GM21528 (cell line): ENCODE measurements at regions not wholly inside any gene's neighbourhood (a gene's known extent, or its start where the extent isn't known, plus 50 kb on each side); places are given as distances from the start of the nearest gene placed in this dataset.

Experiments used
- ATAC-seq: cut with Tn5 transposase; IDR thresholded peaks from one replicate; pipeline ENCODE4 v1.9.1; 2021; ENCODE audit warnings: mild to moderate bottlenecking, moderate library complexity; ENCODE audit not compliant: unreplicated experiment, low FRiP score

DNA sequence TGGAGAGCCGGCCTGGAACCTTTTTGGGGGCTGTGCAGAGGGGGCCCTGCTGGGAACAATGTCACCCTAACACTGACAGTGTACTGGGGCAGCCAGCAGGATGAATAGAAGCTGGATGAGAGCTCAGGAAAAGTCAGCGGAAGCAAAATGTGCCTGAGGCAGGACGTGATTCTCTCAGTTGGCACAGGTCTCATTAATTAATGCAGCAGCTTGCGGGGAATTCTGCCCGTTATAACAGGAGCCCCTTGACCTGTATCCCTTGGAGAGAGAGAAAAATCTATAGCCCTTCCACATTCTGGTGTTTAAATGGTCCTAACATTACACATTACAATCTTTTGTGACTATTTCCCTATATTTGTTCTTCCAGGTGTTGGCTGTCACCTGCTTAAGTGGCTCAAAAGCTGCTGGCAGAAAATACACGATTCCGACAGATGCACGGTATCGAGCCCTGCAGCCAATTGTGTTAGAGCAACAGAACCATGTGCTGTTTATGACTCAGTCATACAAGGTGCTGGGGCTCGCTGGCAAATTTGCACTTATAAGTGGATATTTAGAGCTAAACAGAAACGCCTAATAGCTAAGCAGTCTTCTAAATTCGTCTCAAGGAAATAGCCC is 854.7 kb downstream of the AACS start:
- no peak for ATAC-seq

DNA sequence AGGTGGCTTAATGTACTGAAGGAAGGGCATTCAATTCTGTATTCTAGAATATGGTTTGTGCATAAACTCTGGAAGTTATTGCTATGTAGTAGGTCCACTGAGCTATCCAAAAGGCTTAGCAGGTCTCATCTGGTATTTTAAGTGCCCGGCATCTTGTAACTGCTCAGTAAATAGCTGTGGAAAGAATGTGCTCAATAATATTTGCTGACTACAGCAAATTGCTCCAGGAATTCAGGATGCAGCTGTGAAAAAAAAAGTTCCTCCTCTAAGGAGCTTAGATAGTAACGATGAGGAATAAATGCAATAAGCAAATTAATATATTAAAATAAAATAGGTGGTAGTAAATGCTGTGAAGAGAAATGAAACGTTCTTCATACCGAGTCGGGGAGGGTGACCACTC is 857.1 kb downstream of the AACS start:
- ATAC-seq, result no peak

DNA sequence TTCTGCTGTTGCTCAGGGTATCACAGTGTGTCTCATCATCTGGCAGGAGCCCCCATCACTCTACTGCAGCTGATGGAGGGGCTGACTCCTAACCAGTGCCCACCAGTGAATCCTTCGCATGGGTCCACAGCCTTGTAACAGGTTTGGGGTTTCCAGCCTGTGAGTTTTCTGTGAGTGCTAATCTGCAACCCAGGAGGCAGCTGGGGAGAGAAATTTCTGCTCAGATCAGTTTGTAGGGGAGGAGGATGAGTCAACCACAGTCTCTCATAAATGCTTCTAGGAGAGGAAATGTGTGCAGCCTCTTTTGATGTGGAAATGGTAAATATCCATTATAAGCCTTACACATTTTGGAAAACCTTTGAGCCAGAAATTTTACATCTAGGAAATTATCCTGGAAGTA is 871.3 kb downstream of the AACS start:
- no peak for ATAC-seq

DNA sequence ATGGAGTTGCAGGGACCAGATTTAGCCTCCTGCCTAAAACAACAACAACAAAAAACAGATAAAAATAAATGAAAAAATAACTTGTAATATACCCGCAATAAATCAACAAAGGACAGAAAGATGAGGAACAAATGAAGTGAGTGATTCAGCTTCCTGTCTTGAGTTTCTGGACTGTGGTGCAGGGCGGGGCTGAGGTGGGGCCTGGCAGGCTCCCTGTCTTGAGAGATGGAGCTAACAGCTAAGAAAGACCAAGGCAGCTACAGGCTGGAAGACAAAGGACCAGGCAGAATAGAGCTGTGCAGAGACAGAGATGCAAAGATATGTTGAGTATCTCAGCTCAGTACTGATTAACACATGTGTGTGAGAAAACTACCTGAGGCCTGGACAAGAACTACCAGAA is 879.2 kb downstream of the AACS start:
- ATAC-seq, result no peak

DNA sequence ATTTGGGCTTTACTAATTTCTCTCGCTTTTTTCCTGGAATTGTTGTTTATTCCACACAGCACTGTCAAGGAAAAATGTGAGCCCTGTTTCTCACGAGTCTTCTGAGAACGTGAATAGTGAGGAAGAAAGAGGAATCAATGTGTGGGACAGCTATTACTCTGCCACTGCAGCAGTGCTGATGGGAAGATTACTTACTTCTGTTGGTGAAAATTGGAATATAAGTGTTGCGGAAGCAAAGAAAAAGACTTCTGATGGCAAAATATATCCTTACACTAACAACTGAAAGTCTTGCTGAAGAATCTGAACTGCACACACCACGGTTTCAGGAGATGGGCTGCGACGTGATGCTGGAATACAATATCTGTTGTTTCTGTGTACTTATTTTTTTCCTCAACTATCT is 884.2 kb downstream of the AACS start:
- no peak for ATAC-seq

DNA sequence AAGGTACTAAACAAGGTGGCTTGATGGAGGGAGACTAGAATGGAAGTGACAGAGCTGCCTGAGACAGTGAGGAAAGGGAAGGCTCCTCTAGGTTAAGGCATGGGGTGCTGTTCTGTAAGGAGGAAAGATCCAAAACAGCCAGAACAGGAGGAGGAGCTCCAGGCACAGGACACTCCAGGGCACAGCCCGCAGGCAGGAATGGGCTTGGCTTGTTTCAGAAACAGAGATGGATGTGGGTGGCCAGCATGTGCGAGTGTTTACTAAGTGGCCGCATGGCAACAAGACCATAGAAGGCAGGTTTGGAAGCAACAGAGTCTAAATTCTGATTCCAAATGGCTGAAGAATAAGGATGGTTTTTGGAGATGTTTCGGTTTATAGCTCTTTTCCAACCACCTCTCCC is 889.1 kb downstream of the AACS start:
- no peak for ATAC-seq

DNA sequence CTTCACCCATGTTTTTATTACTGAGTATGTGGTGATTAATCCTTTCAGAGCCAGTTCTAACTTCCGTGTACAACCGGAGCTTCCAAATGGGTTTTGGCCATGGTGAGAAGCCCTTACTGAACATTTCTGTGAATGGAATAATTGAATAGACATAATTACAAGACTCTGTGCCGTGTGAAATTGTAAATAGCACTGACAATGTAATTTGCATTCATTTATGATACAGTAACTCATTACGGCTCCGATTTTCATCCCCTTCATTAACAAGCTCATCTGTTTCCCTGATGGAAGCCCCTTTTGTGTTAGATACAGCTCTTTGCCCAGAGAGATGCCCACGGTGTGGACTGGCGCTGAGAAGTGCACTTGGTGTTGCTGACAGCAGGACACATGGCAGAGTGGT is 891.0 kb downstream of the AACS start:
- ATAC-seq, result no peak

DNA sequence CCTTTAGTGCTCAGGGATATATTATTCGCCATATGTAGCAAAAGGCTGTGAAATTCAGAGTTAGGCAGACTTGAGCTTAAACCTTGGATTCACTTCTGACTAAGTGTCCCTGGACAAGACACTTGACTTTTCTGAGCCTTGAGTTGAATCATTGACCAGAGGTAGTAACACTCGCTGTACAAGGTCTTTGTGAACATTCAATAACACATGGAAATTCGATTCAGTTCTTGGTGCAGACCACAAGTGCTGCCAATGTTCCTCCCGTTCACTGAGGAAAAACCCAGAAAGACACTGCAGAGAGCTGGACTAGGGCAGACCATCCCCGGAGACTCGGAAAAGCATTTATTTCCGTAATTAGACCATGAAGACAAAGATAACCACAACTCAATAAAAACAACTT is 901.4 kb downstream of the AACS start:
- ATAC-seq, result no peak

DNA sequence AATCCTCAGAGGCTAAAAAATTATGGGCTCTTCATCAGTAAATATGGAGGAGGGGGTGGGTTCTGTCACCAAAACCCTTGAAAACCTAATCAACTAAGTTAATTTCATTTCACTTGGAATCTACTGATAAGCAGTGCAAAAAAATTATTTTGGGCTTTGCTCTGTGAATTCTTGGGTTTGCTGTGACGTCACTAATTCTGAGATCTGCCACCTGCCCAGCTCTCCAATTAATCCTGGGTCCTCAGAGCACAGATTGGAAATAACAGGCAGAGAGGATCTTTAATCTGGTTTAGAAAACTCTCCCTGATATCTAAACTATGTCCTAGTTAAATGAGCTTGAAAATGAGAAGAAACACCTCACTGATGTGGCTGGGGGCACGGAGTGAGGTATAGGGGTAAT is 903.2 kb downstream of the AACS start:
- no peak for ATAC-seq

DNA sequence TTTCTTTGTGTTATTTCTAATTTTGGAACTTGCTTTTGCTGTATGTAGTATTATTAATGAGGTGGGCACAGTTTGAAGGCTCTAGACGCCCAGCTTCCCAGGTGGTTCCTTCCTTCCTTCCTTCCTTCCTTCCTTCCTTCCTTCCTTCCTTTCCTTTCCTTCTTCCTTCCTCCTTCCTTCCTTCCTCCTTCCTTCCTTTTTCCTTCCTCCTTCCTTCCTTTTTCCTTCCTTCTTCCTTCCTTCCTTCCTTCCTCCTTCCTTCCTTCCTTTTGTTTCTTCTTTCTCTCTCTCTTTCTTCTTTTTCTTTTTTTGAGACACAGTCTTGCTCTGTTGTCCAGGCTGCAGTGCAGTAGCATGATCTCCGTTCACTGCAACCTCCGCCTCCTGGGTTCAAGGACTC is 906.7 kb downstream of the AACS start:
- ATAC-seq, result no peak

DNA sequence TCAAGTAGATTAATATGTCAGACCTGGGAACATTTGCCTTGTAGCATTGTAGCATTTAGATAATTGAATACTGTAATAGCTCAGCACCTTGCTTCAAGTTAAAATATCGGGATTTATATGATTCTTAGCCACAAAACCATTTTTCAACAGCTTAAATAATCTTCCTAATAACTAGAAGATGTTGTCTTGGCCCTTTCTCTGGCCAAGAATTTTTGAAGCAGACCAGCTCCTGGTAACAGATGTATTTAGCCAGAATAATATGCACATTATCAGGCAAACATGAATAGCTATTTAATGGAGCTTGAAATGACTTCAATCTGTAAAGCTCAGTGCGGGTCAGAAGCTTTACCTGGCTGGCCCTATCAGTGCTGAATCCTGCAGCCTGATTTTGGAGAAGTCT is 913.1 kb downstream of the AACS start:
- no peak for ATAC-seq

DNA sequence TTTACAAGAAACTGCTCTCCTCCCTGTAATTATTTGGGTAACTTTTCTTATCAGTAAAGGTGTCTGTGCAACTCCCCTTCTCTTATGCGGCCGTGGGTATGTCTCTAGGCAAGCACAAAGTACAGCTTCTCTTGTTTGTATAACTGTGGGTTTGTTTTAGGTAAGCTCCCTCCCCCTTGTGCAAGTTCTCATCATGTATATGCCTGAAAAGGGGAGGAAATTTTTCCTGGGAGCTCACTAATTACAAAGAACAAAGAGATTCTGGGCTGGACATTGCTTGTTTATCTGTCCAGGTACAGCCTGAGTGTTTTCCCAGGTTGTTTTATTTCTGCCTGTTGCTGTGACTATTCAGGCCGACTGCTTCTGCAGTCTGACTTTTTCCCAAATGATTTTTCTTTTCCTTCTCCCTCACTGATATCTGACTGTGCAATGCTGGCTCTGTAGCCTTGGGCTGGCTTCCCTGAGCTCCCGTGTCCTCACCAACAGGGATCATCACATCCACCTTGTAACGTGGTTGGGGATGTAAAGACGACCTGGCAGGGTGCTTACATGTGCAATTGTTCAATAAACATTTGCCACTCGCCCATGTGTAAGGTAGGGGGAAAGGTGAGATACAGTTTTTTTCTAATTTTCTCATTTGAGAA is 916.5 kb downstream of the AACS start:
- no peak for ATAC-seq

DNA sequence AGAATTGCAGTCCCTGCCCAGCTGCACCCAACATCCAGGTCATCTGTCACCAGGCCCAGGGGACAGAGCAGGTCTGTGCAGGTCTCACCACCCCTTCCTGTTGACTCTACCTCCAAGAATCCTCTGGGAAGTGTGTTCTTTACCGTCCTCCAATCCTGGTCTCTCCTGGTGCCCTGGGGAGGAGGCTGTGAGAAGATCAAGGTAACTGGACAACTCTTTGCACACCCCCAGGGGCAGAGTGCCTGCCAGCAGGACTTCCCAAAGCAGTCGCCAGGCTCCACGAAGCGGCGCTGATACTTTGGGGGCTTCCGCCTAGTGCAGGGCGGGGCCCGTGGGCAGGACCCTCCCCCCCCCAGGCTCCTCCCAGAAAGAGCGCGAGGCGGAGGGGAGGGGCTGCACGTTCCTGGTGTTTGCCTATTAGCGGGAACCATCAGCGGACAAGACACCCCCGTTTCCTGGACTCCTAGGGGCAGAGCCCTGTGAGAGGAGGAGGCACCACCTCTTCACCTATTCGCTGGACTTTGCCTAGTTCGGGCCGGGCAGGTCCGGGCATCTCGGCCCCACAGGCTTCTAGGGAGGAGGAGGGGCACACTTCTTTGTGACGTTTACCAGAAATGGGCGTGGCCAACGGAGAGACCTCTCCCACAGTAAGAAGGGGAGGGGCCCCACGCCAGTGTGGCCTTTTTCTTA is 918.0 kb downstream of the AACS start:
- ATAC-seq, result no peak

DNA sequence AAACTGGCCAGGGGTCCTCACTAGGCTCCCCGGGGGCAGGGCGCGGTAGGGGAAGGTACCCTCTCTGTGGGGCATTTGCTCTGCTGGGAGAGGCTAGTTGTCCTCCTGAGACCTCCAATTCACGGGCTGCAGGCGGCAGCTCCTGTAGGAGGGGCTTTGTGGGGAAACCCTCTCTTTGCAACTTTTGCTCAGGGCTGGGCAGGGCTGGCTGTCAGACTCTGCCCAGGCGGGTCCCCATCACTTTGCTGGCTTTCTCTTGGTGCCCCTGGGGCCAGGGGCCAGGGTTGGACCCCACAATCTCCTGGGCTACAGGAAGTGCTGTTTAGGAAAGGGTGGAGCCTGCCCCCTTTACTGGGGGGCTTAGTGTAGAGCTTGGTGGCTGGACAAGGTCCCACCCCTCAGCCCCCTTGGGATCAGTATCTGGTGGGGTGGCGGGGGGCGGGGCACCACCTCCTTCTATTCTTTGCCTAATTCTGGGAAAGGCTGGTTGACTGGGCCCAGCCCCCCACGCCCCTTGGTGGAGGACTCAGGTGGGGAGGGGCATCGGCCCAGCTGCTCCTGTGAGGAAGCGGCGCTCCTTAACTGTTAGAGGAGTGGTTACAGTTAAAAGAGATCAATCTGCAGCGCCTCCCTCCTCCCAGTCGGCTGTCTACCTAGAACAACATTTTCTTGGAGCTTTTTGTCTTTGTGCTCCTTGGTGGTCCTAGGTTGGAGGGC is 918.7 kb downstream of the AACS start:
- no peak for ATAC-seq

DNA sequence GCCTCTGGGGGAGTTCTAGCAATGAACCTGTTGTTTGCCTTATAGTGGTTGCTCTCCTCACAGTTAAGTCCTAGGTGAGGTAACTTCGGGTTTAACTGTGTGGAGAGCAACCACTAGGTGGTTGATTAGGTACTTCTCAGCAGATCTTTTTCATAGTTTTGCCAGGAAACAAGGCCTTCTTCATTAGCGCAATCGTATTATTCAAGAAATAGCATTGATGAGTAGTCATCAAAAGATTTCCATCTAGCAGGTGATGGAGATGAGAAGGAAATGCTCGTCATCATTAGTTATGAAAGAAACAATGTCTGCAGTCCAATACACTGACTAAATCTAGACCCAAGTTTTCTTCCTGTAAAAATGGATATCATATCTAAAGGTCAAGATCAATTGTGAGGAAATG is 923.3 kb downstream of the AACS start:
- no peak for ATAC-seq

DNA sequence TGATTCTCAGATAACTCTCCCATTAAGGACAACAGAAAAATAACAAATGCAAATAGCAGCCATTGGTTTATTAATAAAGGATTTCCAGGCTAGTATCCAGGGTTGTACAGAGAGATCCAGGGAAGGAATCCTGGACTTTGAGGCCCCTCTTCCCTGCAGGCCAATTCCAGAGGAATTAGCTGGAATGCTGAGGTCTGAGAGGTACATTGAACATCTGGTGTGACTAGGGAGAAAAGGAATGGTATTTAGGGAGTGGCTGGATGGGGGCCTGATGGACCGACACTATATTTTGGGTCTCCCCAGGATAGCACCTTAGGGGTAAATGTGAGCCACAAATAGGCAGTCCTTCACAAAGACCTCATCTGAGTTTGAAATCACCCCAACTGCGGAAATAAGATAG is 924.5 kb downstream of the AACS start:
- ATAC-seq, result no peak

DNA sequence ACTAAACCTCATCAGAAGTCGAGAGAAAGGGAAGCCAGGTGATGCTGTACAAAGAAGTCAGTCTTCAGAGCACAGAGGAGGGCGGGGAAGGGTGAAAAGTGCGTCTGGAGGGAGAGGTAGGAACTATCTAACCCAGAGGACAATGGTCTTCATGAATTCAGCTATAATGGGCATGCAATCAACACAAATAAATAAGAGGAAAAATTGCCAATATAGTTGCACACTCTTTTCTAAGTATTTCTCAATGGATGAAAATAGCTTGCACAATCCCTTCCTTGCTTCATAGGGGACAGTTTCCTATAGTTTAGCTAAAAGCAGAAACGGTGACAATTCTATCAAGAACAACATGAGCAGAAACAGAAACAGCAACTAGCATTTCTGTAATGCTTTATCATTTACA is 931.2 kb downstream of the AACS start:
- ATAC-seq, result no peak

DNA sequence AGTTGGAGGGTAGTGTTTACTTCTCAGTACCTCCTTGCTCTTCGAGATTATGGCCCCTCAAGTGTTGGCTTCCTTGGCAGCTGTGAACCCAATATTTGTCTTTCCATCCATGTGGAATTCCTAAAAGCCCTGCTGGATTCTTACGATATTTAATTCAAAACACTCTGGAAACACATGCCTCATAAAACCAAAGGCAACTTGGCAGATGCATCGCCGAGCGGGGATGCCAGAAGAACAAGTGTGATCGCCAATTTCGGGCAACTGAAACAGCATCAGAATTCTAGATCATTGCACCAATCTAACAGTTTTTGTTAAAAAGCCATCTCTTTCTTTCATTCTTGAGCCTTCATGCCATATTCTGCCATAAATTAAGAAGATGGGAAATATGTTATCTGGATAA is 934.4 kb downstream of the AACS start:
- ATAC-seq, result no peak

DNA sequence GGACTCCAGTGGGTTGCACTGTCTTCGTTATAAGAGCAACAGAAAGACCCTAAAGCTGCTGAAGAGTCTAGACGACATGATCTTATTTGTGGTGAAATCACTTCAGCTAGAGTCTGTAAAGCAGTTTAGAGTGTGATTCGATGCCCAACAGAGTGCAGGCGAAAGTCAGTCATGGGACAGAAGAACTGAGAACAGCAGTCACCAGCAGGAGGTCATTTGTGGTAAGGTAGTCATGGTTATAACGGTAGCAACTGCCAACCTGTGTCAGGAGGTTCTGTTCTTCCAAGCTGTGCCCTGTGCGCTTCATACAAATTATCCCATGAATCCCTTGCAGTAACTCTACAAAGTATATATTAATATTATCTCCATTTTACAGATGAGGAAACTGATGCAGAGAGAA is 954.1 kb downstream of the AACS start:
- ATAC-seq, result no peak

DNA sequence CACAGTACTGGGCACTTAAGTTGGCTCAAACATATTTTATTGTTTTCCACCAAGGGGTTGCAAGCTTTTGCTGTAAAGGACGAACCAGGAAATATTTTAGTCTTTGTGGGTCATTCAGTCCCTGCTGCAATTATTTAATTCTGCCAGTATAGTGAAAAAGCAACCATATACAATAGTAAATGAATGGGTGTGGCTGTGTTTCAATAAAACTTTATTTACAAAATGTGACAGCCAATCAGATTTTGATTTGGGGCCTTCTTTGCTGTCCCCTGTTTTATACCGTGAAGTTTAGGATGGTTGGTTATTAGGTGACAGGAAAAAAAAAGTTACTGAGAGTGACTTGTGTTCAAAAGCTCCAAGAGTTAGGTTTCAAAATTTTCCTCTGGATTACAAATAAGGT is 956.4 kb downstream of the AACS start:
- ATAC-seq, result no peak

DNA sequence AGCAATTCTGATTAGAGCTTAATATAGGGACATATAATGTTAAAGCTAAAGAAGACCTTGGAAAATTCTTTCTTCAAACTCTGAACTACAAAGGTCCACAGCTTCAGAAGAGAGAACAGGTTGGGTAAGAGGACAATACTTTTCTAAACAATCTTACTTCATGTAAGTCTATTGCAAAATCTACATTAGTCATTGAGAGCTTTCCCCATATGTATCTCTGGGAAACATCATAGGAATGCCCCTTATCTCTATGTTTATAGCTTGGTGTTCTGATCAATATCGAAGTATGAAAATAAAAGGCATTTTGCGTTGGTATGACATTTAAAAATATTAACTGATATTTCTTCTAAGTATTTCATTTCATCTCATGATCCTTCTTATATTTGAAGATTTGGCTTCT is 962.6 kb downstream of the AACS start:
- ATAC-seq, result no peak

DNA sequence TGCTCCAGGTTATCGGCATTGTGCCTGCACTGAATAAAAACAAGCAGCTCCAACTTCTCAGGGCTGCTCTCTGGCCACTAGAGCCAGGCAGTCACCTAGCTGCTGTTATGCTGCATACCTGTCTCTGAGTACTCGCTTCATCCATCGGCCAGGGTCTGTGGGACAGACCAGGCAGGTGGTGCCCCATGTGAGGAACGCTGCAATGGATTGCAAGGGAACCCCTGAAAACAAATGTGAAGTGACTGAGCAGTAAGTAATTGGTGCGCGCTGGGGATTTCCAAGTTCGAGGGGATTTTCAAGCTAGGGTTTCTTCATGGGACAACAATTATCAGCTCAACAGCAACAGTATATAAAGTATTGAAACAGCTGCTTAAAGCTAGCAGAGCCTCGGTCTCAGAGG is 965.3 kb downstream of the AACS start:
- ATAC-seq, result no peak
